ENCODE measurements at regions not wholly inside any gene's neighbourhood (a gene's known extent, or its start where the extent isn't known, plus 50 kb on each side); places are given as distances from the start of the nearest gene placed in this dataset.

- Histone ChIP-seq H3K9me3 (ENCODE audit: control insufficient read depth, low read length) (no peaks in the 10 kb centered on the region), H3K36me3 (ENCODE audit: control insufficient read depth, insufficient read depth, low read length) (no peaks in the 10 kb centered on the region)
- 62 to 68% methylated on average over 4 of the region's 4 CpGs for WGBS, 2 experiments
Observed at GRCh38 chr2:176664478-176664877, 395.2 kb downstream of the MTX2 start.

GRCh38 chr2:176665086-176665485 lies 395.8 kb downstream of the MTX2 start:
- Histone ChIP-seq H3K9me3 (ENCODE audit: control insufficient read depth, low read length) (no peaks in the 10 kb centered on the region), H3K27me3 (ENCODE audit: control insufficient read depth, insufficient read depth, low read length, poor library complexity, severe bottlenecking) (no peaks in the 10 kb centered on the region), H3K4me1 (ENCODE audit: control insufficient read depth, insufficient read depth, low read length) (no peaks in the 10 kb centered on the region), H3K4me3 (ENCODE audit: insufficient read depth, low read depth, low read length) (no peak overlapping the region), H3K36me3 (ENCODE audit: control insufficient read depth, insufficient read depth, low read length) (no peaks in the 10 kb centered on the region), H3K27ac (ENCODE audit: insufficient read depth, low read depth, low read length, poor library complexity, severe bottlenecking) (no peak overlapping the region)
- WGBS, 2 experiments, result 86 to 95% methylated on average over 1 of the region's 1 CpG

More at GRCh38 chr2:176664478-176664877, 395.2 kb downstream of the MTX2 start:
- Histone ChIP-seq H3K4me1 (ENCODE audit: control insufficient read depth, insufficient read depth, low read length) (no peaks in the 10 kb centered on the region), H3K27me3 (ENCODE audit: control insufficient read depth, insufficient read depth, low read length, poor library complexity, severe bottlenecking) (no peaks in the 10 kb centered on the region), H3K4me3 (ENCODE audit: insufficient read depth, low read depth, low read length) (no peak overlapping the region), H3K27ac (ENCODE audit: insufficient read depth, low read depth, low read length, poor library complexity, severe bottlenecking) (no peak overlapping the region)

GRCh38 chr2:176668912-176669311 lies 399.7 kb downstream of the MTX2 start:
- no peak overlapping the region for H3K4me3 ChIP-seq (ENCODE audit: insufficient read depth, low read depth, low read length)
- no peaks in the 10 kb centered on the region for H3K36me3 ChIP-seq (ENCODE audit: control insufficient read depth, insufficient read depth, low read length)
- H3K27me3 ChIP-seq (ENCODE audit: control insufficient read depth, insufficient read depth, low read length, poor library complexity, severe bottlenecking), result no peaks in the 10 kb centered on the region
- H3K27ac ChIP-seq (ENCODE audit: insufficient read depth, low read depth, low read length, poor library complexity, severe bottlenecking), result no peak overlapping the region
- H3K4me1 ChIP-seq (ENCODE audit: control insufficient read depth, insufficient read depth, low read length), result no peaks in the 10 kb centered on the region
- no peaks in the 10 kb centered on the region for H3K9me3 ChIP-seq (ENCODE audit: control insufficient read depth, low read length)

- Histone ChIP-seq H3K9me3 (ENCODE audit: control insufficient read depth, low read length) (no peaks in the 10 kb centered on the region), H3K27ac (ENCODE audit: insufficient read depth, low read depth, low read length, poor library complexity, severe bottlenecking) (no peak overlapping the region), H3K27me3 (ENCODE audit: control insufficient read depth, insufficient read depth, low read length, poor library complexity, severe bottlenecking) (no peaks in the 10 kb centered on the region), H3K4me1 (ENCODE audit: control insufficient read depth, insufficient read depth, low read length) (no peaks in the 10 kb centered on the region), H3K36me3 (ENCODE audit: control insufficient read depth, insufficient read depth, low read length) (no peaks in the 10 kb centered on the region), H3K4me3 (ENCODE audit: insufficient read depth, low read depth, low read length) (no peak overlapping the region)
- 56 to 67% methylated on average over 5 of the region's 5 CpGs for WGBS, 2 experiments
Observed at GRCh38 chr2:176669398-176670174, 400.3 kb downstream of the MTX2 start.

- WGBS, 2 experiments, result 87 to 90% methylated on average over 4 to 6 of the region's 6 CpGs
Observed at GRCh38 chr2:176675271-176675949, 406.2 kb downstream of the MTX2 start.

GRCh38 chr2:176677746-176678265 lies 408.6 kb downstream of the MTX2 start:
- 90 to 96% methylated on average over 2 of the region's 2 CpGs for WGBS, 2 experiments

More at GRCh38 chr2:176675271-176675949, 406.2 kb downstream of the MTX2 start:
- Histone ChIP-seq H3K27me3 (ENCODE audit: control insufficient read depth, insufficient read depth, low read length, poor library complexity, severe bottlenecking) (no peaks in the 10 kb centered on the region), H3K9me3 (ENCODE audit: control insufficient read depth, low read length) (no peaks in the 10 kb centered on the region), H3K36me3 (ENCODE audit: control insufficient read depth, insufficient read depth, low read length) (no peaks in the 10 kb centered on the region), H3K4me1 (ENCODE audit: control insufficient read depth, insufficient read depth, low read length) (no peaks in the 10 kb centered on the region), H3K4me3 (ENCODE audit: insufficient read depth, low read depth, low read length) (no peak overlapping the region), H3K27ac (ENCODE audit: insufficient read depth, low read depth, low read length, poor library complexity, severe bottlenecking) (no peak overlapping the region)

GRCh38 chr2:176678571-176678970 lies 409.3 kb downstream of the MTX2 start:
- H3K9me3 ChIP-seq (ENCODE audit: control insufficient read depth, low read length), result no peaks in the 10 kb centered on the region
- no peak overlapping the region for H3K27ac ChIP-seq (ENCODE audit: insufficient read depth, low read depth, low read length, poor library complexity, severe bottlenecking)
- 88 to 89% methylated on average over 4 to 5 of the region's 5 CpGs for WGBS, 2 experiments
- H3K36me3 ChIP-seq (ENCODE audit: control insufficient read depth, insufficient read depth, low read length), result no peaks in the 10 kb centered on the region
- no peaks in the 10 kb centered on the region for H3K4me1 ChIP-seq (ENCODE audit: control insufficient read depth, insufficient read depth, low read length)
- no peaks in the 10 kb centered on the region for H3K27me3 ChIP-seq (ENCODE audit: control insufficient read depth, insufficient read depth, low read length, poor library complexity, severe bottlenecking)
- H3K4me3 ChIP-seq (ENCODE audit: insufficient read depth, low read depth, low read length), result no peak overlapping the region

More at GRCh38 chr2:176677746-176678265, 408.6 kb downstream of the MTX2 start:
- Histone ChIP-seq H3K9me3 (ENCODE audit: control insufficient read depth, low read length) (no peaks in the 10 kb centered on the region), H3K36me3 (ENCODE audit: control insufficient read depth, insufficient read depth, low read length) (no peaks in the 10 kb centered on the region), H3K4me1 (ENCODE audit: control insufficient read depth, insufficient read depth, low read length) (no peaks in the 10 kb centered on the region), H3K4me3 (ENCODE audit: insufficient read depth, low read depth, low read length) (no peak overlapping the region), H3K27me3 (ENCODE audit: control insufficient read depth, insufficient read depth, low read length, poor library complexity, severe bottlenecking) (no peaks in the 10 kb centered on the region), H3K27ac (ENCODE audit: insufficient read depth, low read depth, low read length, poor library complexity, severe bottlenecking) (no peak overlapping the region)

GRCh38 chr2:176679061-176679669 lies 409.9 kb downstream of the MTX2 start:
- no peaks in the 10 kb centered on the region for H3K36me3 ChIP-seq (ENCODE audit: control insufficient read depth, insufficient read depth, low read length)
- H3K4me1 ChIP-seq (ENCODE audit: control insufficient read depth, insufficient read depth, low read length), result no peaks in the 10 kb centered on the region
- no peak overlapping the region for H3K4me3 ChIP-seq (ENCODE audit: insufficient read depth, low read depth, low read length)
- H3K27me3 ChIP-seq (ENCODE audit: control insufficient read depth, insufficient read depth, low read length, poor library complexity, severe bottlenecking), result no peaks in the 10 kb centered on the region
- WGBS, 2 experiments, result 75 to 82% methylated on average over 2 of the region's 2 CpGs
- H3K9me3 ChIP-seq (ENCODE audit: control insufficient read depth, low read length), result no peaks in the 10 kb centered on the region
- H3K27ac ChIP-seq (ENCODE audit: insufficient read depth, low read depth, low read length, poor library complexity, severe bottlenecking), result no peak overlapping the region

GRCh38 chr2:176680916-176681516 lies 411.8 kb downstream of the MTX2 start:
- Histone ChIP-seq H3K27ac (ENCODE audit: insufficient read depth, low read depth, low read length, poor library complexity, severe bottlenecking) (no peak overlapping the region), H3K27me3 (ENCODE audit: control insufficient read depth, insufficient read depth, low read length, poor library complexity, severe bottlenecking) (no peaks in the 10 kb centered on the region), H3K36me3 (ENCODE audit: control insufficient read depth, insufficient read depth, low read length) (no peaks in the 10 kb centered on the region), H3K4me1 (ENCODE audit: control insufficient read depth, insufficient read depth, low read length) (no peaks in the 10 kb centered on the region), H3K9me3 (ENCODE audit: control insufficient read depth, low read length) (no peaks in the 10 kb centered on the region), H3K4me3 (ENCODE audit: insufficient read depth, low read depth, low read length) (no peak overlapping the region)
- WGBS, 2 experiments, result 95 to 97% methylated on average over 1 of the region's 1 CpG

Data from ectodermal cell (in vitro differentiated cells).